Endothelial cell of umbilical vein (primary cell): ENCODE measurements at regions not wholly inside any gene's neighbourhood (a gene's known extent, or its start where the extent isn't known, plus 50 kb on each side); places are given as distances from the start of the nearest gene placed in this dataset.

Source experiments
- BruUV-seq: library from RNA; stranded (reverse); fragments of 400-500 nt; replicated peaks from 2 replicates; lab custom pipeline; 2021; lab: Mats Ljungman, UMichigan
- CTCF ChIA-PET: fragments of 300-600, 350-600 bp; sonication (Branson Sonifier 250); formaldehyde crosslinking; loops from one replicate; lab custom pipeline; 2021; ENCODE audit warnings: antibody characterized with exemption, inconsistent platforms; lab: Charles Lee
- POLR2A ChIA-PET: fragments of 300-600, 350-600 bp; sonication (Branson Sonifier 250); formaldehyde crosslinking; loops from one replicate; lab custom pipeline; 2021; ENCODE audit warnings: antibody characterized with exemption, inconsistent platforms; lab: Charles Lee
- DNase-seq: peaks from one replicate; pipeline ENCODE4 v3.0.0-alpha.2; 2011; ENCODE audit warnings: low read depth, low spot score
- FAIRE-seq: peaks from 2 replicates; lab custom pipeline; 2011; peaks lifted over from hg19 to GRCh38; lab: Jason Lieb, UNC
- H2AFZ ChIP-seq: 2 replicates; pipeline ENCODE4 v1.6.0; 2012; ENCODE audit warnings: low read depth, low read length, control low read depth, inconsistent platforms
- H3K27ac ChIP-seq: 2 replicates; pipeline ENCODE4 v1.5.1; 2011; ENCODE audit warnings: low read depth, mild to moderate bottlenecking, control low read depth, low read length, moderate library complexity; ENCODE audit not compliant: insufficient read depth
- H3K27me3 ChIP-seq, 2 experiments: 2 replicates each; pipeline versions ENCODE4 v1.6.0 to v1.6.1; 2011; ENCODE audit warnings: low read length in 2 of 2, mixed read lengths in 1 of 2; ENCODE audit not compliant: control insufficient read depth in 2 of 2, insufficient read depth in 2 of 2
- H3K36me3 ChIP-seq, 2 experiments: 2 replicates in 1 of 2; 3 replicates in 1 of 2; pipeline ENCODE4 v1.5.1; 2011; ENCODE audit warnings: low read length in 2 of 2, mild to moderate bottlenecking in 1 of 2, moderate library complexity in 1 of 2; ENCODE audit not compliant: control insufficient read depth in 2 of 2, insufficient read depth in 2 of 2; ENCODE audit errors: extremely low read depth in 1 of 2
- H3K4me1 ChIP-seq: 3 replicates; pipeline ENCODE4 v1.5.1; 2011; ENCODE audit warnings: mild to moderate bottlenecking, low read length; ENCODE audit not compliant: control insufficient read depth, insufficient read depth; ENCODE audit errors: extremely low read depth
- H3K4me2 ChIP-seq: 2 replicates; pipeline ENCODE4 v1.6.1; 2011; ENCODE audit warnings: low read length, control low read depth, mixed read lengths; ENCODE audit not compliant: insufficient read depth
- H3K4me3 ChIP-seq, 3 experiments: fragments of 200-600 bp in 1 of 3; sonication (generic), shearing (Covaris generic) in 1 of 3; replicated peaks in 1 of 3; 2 replicates each; pipeline ENCODE4 v1.5.1; 2011 to 2016; ENCODE audit warnings: control low read depth in 3 of 3, low read length in 3 of 3, mild to moderate bottlenecking in 2 of 3, inconsistent platforms in 1 of 3, low read depth in 1 of 3, moderate library complexity in 1 of 3; ENCODE audit not compliant: insufficient read depth in 1 of 3
- H3K79me2 ChIP-seq: 2 replicates; pipeline ENCODE4 v1.6.0; 2012; ENCODE audit warnings: low read length, inconsistent platforms; ENCODE audit not compliant: control insufficient read depth, insufficient read depth
- H3K9ac ChIP-seq: replicated peaks from 2 replicates; pipeline ENCODE3; 2011; ENCODE audit warnings: low read length, control low read depth; ENCODE audit not compliant: insufficient read depth; ENCODE audit errors: extremely low read depth
- H3K9me1 ChIP-seq: replicated peaks from 3 replicates; pipeline ENCODE4 v1.6.0; 2011; ENCODE audit warnings: mild to moderate bottlenecking, low read length; ENCODE audit not compliant: control insufficient read depth, insufficient read depth; ENCODE audit errors: extremely low read depth
- H3K9me3 ChIP-seq: replicated peaks from 2 replicates; pipeline ENCODE4 v1.5.1; 2012; ENCODE audit warnings: low read length, inconsistent platforms; ENCODE audit not compliant: control insufficient read depth, insufficient read depth
- H4K20me1 ChIP-seq: replicated peaks from 2 replicates; pipeline ENCODE3; 2011; ENCODE audit warnings: mild to moderate bottlenecking, low read length; ENCODE audit not compliant: control insufficient read depth, insufficient read depth; ENCODE audit errors: extremely low read depth
- CTCF ChIP-seq, 2 donors: IDR thresholded peaks; 1 replicate in 1 of 2; 2 replicates in 1 of 2; pipeline ENCODE4 v1.5.1; 2011; ENCODE audit warnings: low read length in 2 of 2, mild to moderate bottlenecking in 2 of 2, moderate library complexity in 2 of 2, control low read depth in 1 of 2, inconsistent platforms in 1 of 2, low read depth in 1 of 2; ENCODE audit not compliant: insufficient read depth in 1 of 2; ENCODE audit errors: extremely low read depth in 1 of 2
- EZH2 ChIP-seq: IDR thresholded peaks from 2 replicates; pipeline ENCODE4 v1.6.1; 2012; ENCODE audit warnings: borderline replicate concordance, low read depth, mild to moderate bottlenecking, moderate library complexity, low read length, inconsistent platforms; ENCODE audit not compliant: severe bottlenecking
- FOS ChIP-seq: IDR thresholded peaks from 2 replicates; pipeline ENCODE4 v1.6.1; 2011; ENCODE audit warnings: mild to moderate bottlenecking, low read length, moderate library complexity, borderline replicate concordance; ENCODE audit not compliant: insufficient read depth
- GATA2 ChIP-seq: IDR thresholded peaks from 2 replicates; pipeline ENCODE4 v1.7.0; 2011; ENCODE audit warnings: low read depth, mild to moderate bottlenecking, moderate library complexity, mixed read lengths, low read length; ENCODE audit not compliant: insufficient read length, insufficient read depth
- JUN ChIP-seq: IDR thresholded peaks from 2 replicates; pipeline ENCODE4 v1.6.1; 2011; ENCODE audit warnings: borderline replicate concordance, low read depth; ENCODE audit not compliant: insufficient read length, insufficient read depth
- MAX ChIP-seq: IDR thresholded peaks from 2 replicates; pipeline ENCODE4 v1.6.1; 2011; ENCODE audit not compliant: insufficient read depth, insufficient read length
- MYC ChIP-seq: IDR thresholded peaks from one replicate; pipeline ENCODE4 v1.6.1; 2011; ENCODE audit warnings: mild to moderate bottlenecking, low read depth, low read length
- POLR2A ChIP-seq: IDR thresholded peaks from 2 replicates; pipeline ENCODE4 v1.6.1; 2012; ENCODE audit warnings: low read depth, mild to moderate bottlenecking, control low read depth, low read length
- dilution Hi-C: fragments of 300-500 bp; cut with MboI; formaldehyde crosslinking; loops from one replicate; pipeline ENCODE4 v1.15.0; 2019; ENCODE audit warnings: low sequenced_read_pairs; ENCODE audit not compliant: extremely low pct_ligation_motif_present
- intact Hi-C: fragments of 100-400 bp; cut with micrococcal nuclease; formaldehyde crosslinking; loops from one replicate; pipeline ENCODE4 v1.10.0; 2022

- H4K20me1 ChIP-seq: no peaks in the 10 kb centered on the region
- dilution Hi-C loops (no loop called here), intact Hi-C loops (loop anchor here (10.0 kb wide), 1 partner anchor 530 kb away; no protein-coding TSS in a partner anchor)
- FAIRE-seq (no peak), DNase-seq (peak; percentile 61)
- TF ChIP-seq GATA2 (no peak), CTCF (IDR thresholded peaks at IDR 0.05; ENCODE audit: extremely low read depth in 1 of 2, insufficient read depth in 1 of 2, low read depth in 1 of 2, low read length in 2 of 2) (no peak), FOS (no peak), EZH2 (no peak), MAX (no peak), POLR2A (no peak), MYC (no peak), JUN (no peak)
- BruUV-seq: no TSS peak
- ChIA-PET CTCF (no interaction called here), POLR2A (no interaction called here)
- H3K4me1 ChIP-seq: no peaks in the 10 kb centered on the region
- H3K79me2 ChIP-seq: no peaks in the 10 kb centered on the region
- H3K27ac ChIP-seq: no peak overlapping the region
- H3K9ac ChIP-seq: no peak overlapping the region
- H3K9me1 ChIP-seq: no peaks in the 10 kb centered on the region
- H3K4me3 ChIP-seq: no peak overlapping the region
- no peak overlapping the region for H3K4me2 ChIP-seq
- no peaks in the 10 kb centered on the region for H3K9me3 ChIP-seq
- no peak overlapping the region for H2AFZ ChIP-seq
- H3K27me3 ChIP-seq: no peaks in the 10 kb centered on the region
- no peaks in the 10 kb centered on the region for H3K36me3 ChIP-seq
These were observed 206.8 kb downstream of the TINAG start for GRCh38 chr6:54515013-54515412.
